GM12874 (cell line): ENCODE measurements at regions not wholly inside any gene's neighbourhood (a gene's known extent, or its start where the extent isn't known, plus 50 kb on each side); places are given as distances from the start of the nearest gene placed in this dataset.

Experiments used
- TF ChIP-seq, protein P1 (sequence below): IDR thresholded peaks from 2 replicates; pipeline ENCODE4 v1.5.1; 2011; ENCODE audit warnings: low read depth, mild to moderate bottlenecking, control low read depth, low read length, moderate library complexity; ENCODE audit not compliant: insufficient read depth

DNA sequence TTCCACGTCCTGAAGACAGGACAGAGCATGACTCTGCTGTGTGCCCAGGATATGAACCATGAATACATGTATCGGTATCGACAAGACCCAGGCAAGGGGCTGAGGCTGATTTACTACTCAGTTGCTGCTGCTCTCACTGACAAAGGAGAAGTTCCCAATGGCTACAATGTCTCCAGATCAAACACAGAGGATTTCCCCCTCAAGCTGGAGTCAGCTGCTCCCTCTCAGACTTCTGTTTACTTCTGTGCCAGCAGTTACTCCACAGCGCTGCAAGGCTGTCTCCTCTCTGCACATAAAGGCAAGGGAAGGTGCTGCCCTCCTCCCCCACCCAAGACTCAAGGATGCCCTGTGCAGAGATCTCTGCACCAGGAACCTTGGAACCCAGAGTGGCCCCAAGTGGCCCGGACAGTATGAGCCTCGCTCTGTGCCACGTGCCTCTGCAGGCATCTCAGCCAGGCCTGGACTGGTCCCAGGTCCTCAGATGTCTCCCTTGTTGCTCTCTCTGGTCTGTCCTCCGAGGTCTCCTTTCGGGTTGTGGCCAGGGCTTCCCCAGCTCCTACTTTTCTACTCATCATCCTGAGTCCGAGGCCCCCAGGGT, 230.3 kb upstream of the PRSS58 start:
- TF ChIP-seq, protein P1, sequence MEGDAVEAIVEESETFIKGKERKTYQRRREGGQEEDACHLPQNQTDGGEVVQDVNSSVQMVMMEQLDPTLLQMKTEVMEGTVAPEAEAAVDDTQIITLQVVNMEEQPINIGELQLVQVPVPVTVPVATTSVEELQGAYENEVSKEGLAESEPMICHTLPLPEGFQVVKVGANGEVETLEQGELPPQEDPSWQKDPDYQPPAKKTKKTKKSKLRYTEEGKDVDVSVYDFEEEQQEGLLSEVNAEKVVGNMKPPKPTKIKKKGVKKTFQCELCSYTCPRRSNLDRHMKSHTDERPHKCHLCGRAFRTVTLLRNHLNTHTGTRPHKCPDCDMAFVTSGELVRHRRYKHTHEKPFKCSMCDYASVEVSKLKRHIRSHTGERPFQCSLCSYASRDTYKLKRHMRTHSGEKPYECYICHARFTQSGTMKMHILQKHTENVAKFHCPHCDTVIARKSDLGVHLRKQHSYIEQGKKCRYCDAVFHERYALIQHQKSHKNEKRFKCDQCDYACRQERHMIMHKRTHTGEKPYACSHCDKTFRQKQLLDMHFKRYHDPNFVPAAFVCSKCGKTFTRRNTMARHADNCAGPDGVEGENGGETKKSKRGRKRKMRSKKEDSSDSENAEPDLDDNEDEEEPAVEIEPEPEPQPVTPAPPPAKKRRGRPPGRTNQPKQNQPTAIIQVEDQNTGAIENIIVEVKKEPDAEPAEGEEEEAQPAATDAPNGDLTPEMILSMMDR, result no peak

GRCh38 chr7:142487124-142487523, 229.3 kb upstream of the PRSS58 start:
- TF ChIP-seq, protein P1, result no peak

DNA sequence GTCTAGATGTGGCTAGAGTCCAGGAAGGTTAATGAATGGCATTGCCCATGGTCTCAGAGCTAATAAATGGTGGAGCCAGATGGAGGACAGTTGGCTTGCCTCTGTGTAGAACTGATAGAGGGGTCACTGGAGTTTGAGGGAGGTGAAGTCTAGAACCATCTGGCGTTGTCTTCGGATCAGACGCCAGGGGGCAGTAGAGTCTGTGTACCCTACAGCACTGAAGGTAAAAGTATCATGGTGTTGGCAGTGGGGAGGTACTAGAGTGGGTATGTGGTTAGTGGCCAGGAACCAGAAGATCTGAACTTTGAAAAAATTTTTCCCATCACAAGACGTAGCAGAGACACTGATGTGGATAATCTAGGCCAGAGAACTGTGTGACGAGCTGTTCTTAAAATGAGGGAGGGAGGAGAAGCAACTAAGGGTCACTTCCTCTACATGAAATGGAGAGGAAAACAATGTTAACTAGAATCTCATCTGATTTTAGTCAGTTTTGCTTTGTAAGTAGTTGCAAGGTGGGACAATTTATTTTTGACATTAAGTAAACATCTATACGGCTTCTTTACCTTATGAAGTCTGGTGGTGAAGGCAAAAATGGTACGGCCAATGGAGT, 227.9 kb upstream of the PRSS58 start:
- TF ChIP-seq, protein P1, result peak; percentile 41; the same call in 1 of the 2 replicates

GRCh38 chr7:142483659-142484317, 225.9 kb upstream of the PRSS58 start:
- TF ChIP-seq, protein P1, result no peak

DNA sequence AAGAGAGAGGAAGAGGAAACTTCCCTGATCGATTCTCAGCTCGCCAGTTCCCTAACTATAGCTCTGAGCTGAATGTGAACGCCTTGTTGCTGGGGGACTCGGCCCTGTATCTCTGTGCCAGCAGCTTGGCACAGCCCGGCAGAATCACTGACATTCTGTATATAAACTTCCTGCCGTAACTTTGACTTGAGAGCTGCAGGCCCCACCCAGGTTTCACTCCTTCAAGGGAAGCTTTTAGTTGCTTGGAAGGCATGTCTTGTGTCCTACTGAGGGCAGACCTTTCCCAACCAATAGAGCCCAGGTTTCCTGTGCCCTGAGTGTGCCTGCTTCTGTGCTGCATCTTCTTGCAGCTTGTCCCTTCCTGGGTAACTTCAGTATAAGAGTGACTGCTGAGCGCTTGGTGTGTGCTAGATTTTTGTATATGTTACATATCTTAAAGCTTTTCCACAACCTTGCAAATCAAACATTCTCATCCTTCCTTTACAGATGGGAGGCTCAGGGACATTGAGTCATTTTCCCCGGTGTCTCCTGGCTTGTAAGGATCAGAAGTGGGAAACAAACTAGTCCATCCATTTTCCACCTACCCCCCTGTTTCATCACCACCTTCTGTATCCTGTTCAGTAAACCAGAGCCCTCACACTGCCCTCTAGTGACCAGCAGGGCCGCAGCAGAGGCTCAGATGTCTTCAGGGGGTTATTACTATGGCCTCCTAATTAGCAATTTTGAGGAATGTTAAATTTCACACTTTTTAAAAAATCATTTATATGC, 225.2 kb upstream of the PRSS58 start:
- TF ChIP-seq, protein P1, result peak; percentile 80

GRCh38 chr7:142481548-142481947, 223.7 kb upstream of the PRSS58 start:
- TF ChIP-seq, protein P1, result no peak
